Lower leg skin (tissue), 3 donors: ENCODE measurements at regions not wholly inside any gene's neighbourhood (a gene's known extent, or its start where the extent isn't known, plus 50 kb on each side); places are given as distances from the start of the nearest gene placed in this dataset.

Experiments used
- POLR2A ChIP-seq, 2 donors: fragments of 450-650 bp; IDR thresholded peaks; one replicate each; pipeline ENCODE4 v1.6.1; 2016 to 2017; ENCODE audit warnings: antibody characterized with exemption in 2 of 2, mild to moderate bottlenecking in 1 of 2, moderate library complexity in 1 of 2
- TF ChIP-seq, protein P1 (sequence below), 3 donors: fragments of 450-650 bp; IDR thresholded peaks; one replicate each; pipeline ENCODE4 v1.5.1; 2016; ENCODE audit warnings: antibody characterized with exemption in 3 of 3, mild to moderate bottlenecking in 3 of 3, moderate library complexity in 2 of 3

DNA sequence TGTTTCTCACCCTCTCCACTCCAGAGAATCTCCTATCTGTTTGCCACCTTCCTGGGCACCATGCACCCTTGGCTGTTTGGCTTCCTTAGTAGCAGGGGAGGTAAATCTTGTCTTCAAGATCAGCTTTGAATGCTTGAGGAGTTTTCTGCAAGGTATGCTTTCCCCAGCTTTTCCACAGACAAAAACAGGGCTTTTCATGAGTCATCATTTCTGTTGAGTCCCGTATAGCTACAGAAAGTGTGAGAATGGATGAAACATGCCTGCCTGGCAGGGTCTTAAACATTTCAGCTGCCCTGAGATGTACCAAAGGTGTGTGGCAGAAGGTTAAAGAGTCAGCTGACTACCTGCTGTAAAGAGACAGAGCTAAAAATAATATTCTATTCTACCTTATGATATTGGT, 875.2 kb upstream of the EEF2KMT start:
- TF ChIP-seq, protein P1, sequence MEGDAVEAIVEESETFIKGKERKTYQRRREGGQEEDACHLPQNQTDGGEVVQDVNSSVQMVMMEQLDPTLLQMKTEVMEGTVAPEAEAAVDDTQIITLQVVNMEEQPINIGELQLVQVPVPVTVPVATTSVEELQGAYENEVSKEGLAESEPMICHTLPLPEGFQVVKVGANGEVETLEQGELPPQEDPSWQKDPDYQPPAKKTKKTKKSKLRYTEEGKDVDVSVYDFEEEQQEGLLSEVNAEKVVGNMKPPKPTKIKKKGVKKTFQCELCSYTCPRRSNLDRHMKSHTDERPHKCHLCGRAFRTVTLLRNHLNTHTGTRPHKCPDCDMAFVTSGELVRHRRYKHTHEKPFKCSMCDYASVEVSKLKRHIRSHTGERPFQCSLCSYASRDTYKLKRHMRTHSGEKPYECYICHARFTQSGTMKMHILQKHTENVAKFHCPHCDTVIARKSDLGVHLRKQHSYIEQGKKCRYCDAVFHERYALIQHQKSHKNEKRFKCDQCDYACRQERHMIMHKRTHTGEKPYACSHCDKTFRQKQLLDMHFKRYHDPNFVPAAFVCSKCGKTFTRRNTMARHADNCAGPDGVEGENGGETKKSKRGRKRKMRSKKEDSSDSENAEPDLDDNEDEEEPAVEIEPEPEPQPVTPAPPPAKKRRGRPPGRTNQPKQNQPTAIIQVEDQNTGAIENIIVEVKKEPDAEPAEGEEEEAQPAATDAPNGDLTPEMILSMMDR (IDR thresholded peaks at IDR 0.05) = no peak
- TF ChIP-seq POLR2A (IDR thresholded peaks at IDR 0.05) = no peak
